Vagina (tissue), 2 donors: ENCODE measurements at regions not wholly inside any gene's neighbourhood (a gene's known extent, or its start where the extent isn't known, plus 50 kb on each side); places are given as distances from the start of the nearest gene placed in this dataset.

Experiments
- POLR2AphosphoS5 ChIP-seq, 2 donors: sonication (generic); formaldehyde crosslinking; IDR thresholded peaks; one replicate each; pipeline ENCODE4 v1.9.0; 2017; ENCODE audit warnings: antibody characterized with exemption in 2 of 2, mild to moderate bottlenecking in 2 of 2, low read depth in 1 of 2; ENCODE audit not compliant: insufficient read depth in 1 of 2
- TF ChIP-seq, protein P1 (sequence below), 3 experiments: fragments of 450-650 bp in 2 of 3; fragments of 200-600 bp in 1 of 3; sonication (generic) in 1 of 3; IDR thresholded peaks; one replicate each; pipeline ENCODE4 v1.5.1; 2017 to 2019; ENCODE audit warnings: antibody characterized with exemption in 3 of 3, mild to moderate bottlenecking in 2 of 3, moderate library complexity in 2 of 3

DNA sequence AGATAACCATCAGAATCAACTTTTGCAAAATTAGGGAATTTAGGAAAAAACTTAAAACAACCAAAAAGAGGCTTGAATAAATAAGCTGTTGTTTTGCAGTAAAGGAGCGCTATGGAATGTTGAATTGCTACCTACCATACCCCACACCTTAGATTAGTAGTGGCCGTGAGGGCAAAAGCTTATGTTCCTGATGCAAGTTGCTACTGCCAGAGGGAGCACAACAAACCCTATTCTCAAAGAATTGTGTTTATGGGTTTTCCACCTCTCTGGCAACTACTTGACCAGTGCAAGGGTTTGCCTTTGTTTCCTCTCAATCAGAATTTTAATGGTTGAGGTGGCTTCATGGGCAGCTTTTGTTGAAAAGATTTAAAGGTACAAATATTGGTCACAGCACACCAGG, 268.1 kb downstream of the LAS1L start:
- TF ChIP-seq, protein P1, sequence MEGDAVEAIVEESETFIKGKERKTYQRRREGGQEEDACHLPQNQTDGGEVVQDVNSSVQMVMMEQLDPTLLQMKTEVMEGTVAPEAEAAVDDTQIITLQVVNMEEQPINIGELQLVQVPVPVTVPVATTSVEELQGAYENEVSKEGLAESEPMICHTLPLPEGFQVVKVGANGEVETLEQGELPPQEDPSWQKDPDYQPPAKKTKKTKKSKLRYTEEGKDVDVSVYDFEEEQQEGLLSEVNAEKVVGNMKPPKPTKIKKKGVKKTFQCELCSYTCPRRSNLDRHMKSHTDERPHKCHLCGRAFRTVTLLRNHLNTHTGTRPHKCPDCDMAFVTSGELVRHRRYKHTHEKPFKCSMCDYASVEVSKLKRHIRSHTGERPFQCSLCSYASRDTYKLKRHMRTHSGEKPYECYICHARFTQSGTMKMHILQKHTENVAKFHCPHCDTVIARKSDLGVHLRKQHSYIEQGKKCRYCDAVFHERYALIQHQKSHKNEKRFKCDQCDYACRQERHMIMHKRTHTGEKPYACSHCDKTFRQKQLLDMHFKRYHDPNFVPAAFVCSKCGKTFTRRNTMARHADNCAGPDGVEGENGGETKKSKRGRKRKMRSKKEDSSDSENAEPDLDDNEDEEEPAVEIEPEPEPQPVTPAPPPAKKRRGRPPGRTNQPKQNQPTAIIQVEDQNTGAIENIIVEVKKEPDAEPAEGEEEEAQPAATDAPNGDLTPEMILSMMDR (IDR thresholded peaks at IDR 0.05) = no peak
- no peak for TF ChIP-seq POLR2AphosphoS5 (IDR thresholded peaks at IDR 0.05; ENCODE audit: insufficient read depth in 1 of 2, low read depth in 1 of 2)
